Frontal cortex (tissue), 3 donors: ENCODE measurements at regions not wholly inside any gene's neighbourhood (a gene's known extent, or its start where the extent isn't known, plus 50 kb on each side); places are given as distances from the start of the nearest gene placed in this dataset.

Experiments
- DNase-seq, 2 donors: peaks; one replicate each; pipeline ENCODE4 v3.0.0; 2012; ENCODE audit warnings: low spot score in 2 of 2
- FAIRE-seq: peaks from 2 replicates; lab custom pipeline; 2012; peaks lifted over from hg19 to GRCh38; lab: Jason Lieb, UNC
- donor health status: control.
- donor health status: control.
- donor health status: control.

DNA sequence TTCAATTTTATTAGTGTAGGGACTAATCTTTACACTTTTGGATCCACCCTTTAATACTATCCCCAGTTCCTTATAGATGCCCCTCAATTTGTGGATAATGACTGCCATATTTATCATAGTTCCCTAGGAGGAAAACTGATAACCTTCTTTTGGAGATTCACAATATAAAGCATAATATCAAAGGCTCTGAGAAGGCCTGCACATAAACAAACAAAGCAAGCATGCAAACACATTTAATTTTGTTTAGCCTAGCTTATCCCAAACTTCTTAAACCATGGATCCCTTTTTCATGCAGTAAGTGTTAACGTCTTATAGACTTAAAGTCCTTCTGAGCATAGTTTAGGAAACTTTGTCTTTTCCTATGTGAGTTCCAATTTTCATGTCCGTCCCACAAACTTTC is 290.4 kb upstream of the TBX3 start:
- DNase-seq (no peak), FAIRE-seq (no peak)

DNA sequence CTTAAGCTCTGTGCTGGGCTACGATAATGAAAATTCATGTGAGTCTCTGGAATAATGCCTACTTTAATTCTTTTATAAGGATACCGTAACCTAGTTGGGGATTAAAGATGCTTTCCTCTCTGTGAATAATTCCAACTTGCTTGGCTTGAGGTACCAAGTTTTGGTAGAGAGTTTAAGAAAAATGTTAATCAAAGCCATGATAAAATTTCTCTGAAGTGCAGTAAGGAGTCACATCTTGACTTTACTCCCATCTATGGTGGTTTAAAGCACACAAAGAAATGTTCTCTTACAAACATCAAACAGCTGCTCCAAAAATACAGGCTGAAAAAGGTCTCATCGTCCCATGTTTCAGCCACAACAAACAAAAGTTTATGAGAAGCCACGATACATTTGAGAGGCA is 284.8 kb upstream of the TBX3 start:
- no peak for FAIRE-seq

DNA sequence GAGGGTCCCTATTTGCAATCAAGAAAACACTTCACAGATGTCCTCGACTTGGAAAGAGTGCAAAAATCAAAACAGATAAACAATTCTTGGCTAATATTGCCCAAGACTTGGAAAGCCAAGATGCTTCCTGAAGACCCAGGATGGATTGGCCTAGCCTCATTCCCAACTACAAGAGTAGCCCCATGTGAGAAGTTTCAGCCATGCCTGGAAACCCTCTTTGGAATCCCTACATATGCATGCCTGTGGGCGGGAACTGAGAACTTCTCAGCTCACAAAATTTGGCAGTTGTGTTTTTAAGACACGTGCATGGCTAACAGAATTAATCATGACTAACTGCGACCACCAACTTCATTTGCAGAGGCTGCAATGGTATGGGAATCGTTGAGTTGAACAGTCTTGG is 283.2 kb upstream of the TBX3 start:
- no peak for FAIRE-seq
- no peak for DNase-seq

More for the DNA sequence above, 284.8 kb upstream of the TBX3 start:
- DNase-seq, result no peak

DNA sequence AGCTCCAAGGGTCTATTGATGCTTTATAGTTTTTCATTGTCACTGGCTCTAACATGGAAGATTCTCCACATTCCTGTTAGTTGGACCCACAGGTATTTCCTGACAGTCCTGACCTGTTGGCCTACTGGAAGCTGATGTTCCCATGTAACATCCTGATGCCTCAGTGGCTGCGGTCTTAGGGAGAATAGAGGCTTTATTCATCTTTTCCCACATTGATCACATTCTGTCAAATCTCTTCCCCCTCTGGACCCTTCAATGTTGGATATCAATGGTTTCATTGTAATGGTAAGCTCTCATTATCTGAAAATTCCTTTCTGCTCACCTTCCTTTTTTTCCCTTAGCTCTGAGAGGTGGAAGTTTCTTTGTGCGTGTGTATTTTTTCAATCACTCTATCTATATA is 280.9 kb upstream of the TBX3 start:
- FAIRE-seq (no peak), DNase-seq (no peak)

DNA sequence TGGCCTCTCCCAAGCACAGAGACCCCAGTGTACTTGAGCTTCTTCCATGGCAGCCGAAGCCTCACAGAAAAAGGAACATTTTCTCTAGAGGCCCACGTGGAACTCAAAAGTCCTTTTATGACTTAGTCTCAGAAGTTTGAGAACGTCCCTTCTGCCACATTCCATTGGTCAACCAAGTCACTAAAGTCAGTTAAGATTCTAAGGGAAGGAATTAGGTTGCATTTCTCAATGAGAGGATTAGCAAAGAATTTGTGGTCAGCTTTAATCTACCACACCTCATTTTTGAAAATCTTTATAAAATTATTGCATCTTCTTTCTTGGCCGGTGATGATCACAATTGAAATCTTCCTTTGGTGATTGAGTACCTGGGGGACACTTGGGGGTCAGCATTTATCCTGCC is 279.9 kb upstream of the TBX3 start:
- FAIRE-seq, result no peak

DNA sequence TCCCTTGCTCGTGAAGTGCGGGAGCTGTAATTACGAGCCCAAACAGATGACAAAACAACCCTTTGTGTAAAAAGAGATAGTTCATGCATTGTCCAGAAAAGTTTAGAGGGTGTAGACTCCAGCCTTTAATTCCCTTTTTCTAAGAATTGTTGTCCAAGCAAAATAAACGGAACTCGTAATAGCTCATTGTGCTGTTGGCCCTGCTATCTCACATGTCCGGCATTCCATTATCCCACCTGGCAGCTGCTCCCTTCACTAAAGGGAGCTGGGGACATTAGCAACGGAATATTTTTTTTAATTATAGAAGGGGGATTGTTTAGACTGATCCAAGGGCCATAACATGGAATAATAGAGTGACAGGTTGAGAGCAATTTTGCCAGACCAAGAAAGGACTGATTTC is 277.5 kb upstream of the TBX3 start:
- DNase-seq (no peak), FAIRE-seq (no peak)

More for the DNA sequence above, 279.9 kb upstream of the TBX3 start:
- no peak for DNase-seq

DNA sequence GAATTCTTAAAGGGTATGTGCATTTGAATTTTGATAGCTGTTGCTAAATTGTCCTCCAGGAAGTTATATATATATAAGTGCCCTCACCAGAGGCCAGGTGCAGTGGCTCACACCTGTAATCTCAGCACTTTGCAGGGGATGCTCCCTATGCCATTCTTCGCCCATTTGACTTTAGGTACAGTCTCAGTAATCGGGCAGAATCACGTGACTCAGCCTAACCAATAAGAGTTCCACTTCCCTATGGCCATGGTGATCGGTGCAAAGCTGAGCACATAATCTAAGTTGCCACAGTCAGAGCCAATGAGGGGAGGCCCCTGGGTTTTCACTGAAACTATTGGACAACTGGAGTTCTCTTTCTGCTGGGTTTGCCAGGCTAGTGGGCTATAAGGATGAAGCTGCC is 274.6 kb upstream of the TBX3 start:
- no peak for DNase-seq
- FAIRE-seq, result no peak

DNA sequence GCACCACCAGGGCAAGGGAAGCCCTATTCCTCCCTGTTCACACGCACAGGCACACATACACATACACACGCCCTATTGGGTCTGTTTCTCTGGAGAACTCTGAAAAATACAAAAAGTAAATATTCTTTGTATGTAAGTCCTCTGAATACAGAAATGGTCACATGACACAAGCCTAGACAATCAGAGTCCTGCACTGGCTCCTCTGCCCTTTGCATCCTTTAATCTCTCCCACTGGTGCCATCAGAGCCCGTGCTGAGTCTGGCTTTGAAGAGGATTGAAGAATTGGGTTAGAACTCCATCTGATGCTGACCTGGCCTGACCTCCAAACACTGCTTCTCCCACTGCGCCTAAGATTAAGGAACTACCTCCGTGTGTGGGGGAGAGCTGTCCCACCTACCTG is 273.2 kb upstream of the TBX3 start:
- FAIRE-seq (no peak), DNase-seq (no peak)

DNA sequence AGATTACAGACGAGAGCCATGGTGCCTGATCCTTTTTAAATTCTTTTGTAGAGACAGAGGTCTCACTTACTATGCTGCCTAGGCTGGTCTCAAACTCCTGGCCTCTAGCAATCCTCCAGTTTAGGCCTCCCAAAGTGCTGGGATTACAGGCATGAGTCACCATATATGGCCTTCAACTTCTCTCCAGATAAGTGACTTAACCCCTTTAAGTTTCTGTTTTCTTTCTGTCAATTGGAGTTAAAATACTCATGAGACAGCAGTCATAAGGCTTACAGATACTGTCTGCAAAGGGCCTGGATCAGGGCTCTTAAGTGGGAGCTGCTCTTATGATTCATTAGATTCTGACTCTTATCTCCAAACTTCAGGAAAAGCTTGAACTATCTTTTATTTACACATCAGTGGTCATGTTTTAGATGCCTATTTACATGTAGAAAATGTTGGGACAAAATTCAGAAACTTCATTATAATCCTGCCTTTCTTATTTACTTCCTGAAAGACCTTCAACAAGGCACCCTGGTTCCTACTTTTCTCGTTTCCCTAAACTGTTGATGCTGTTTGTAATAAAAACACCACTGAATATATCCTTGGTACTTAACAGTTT is 271.5 kb upstream of the TBX3 start:
- no peak for FAIRE-seq
- DNase-seq, result no peak

DNA sequence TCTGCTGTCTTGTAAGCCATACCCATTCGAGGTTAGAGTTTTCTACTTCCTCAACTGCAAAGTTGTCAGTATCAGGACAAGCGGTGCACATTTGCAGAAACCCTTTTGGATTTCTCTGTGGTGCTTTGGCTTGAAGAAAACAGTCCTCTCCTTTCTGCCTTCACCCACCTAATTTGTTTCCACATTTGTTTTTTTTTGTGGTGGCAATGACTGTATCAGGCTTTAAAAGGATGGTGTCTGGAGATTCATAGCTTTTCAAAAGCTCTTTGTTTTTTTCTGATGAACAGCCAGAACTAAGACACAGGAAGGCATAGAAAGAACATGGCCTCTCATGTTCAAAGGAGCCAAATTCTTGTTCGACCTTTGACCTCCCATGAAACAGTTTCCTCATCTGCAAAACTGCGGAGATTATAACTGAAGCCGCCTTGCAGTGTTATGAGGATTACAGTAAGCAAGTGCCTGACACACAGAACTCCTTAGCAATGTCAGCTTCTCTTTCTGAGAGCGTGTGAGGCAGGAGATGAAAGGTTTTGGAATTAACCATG is 270.6 kb upstream of the TBX3 start:
- FAIRE-seq (no peak), DNase-seq (no peak)

DNA sequence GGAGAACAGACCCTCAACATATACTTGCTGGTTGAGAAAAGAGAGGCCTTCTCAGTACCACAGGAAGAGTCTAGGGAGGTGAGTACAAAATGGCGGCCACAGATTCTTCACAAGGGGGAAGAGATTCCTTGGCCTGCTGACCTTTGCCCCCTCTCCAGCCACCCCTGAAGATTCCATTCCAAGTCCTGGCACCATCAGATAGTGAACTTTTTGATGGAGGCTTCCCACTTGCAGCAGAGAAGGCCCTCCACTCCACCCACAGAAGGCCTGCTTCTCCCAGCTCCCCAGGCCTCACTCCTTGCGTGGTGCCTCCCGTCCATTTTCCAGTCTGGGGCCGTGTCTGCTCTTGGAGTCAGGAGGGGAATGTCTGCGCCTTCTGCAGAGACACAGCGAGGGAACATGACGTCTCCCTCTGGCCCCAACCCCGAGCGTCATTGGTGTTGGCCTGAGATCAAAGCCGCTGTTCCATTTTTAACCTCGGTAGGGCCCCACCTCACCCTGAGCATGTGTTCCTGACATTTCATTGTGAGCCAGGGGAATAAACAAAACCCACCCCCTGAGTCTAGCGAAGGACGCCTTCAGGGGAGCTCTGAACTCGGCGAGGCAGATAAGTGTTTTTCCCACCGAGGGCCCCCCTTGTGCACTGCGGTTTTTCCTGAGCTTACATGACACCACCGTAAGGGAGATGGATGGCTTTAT is 268.7 kb upstream of the TBX3 start:
- FAIRE-seq (no peak), DNase-seq (peak in 1 of 2 donors; percentile 12)

DNA sequence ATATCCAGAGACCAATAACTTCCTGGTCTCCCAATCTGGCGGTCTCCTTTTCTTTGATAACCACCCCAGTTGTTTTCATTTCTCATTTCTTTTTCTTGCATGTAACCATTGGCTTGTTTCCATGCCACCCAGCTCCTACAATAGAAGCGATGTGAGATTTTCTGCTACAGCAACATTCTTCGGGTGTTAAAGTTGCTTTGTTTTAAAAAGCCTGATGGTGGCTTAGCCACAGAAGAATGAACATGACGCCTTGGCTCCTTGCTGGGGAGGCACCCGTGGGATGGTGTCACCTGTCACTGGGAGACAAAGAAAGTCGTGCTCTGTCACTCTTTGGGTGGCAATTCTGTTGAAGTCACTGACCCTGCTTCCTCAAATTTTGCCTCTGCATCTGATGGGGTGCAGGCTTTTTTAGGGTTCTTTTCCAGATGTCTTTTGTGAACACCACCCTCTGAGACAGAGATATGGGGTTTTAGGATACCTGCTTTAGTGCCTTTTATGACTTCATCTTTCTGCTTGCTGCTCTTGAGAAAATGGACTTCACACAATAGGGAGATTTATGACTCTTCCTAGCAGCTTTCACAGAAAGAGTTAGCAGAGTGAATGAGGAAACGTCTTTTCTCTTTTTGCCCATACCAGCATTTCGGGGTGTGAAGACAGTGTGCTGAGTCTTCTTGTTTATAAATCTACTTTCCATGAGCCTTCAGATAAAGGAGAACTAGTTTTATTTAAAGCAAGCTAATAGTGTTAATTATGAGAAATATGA is 265.3 kb upstream of the TBX3 start:
- DNase-seq (no peak), FAIRE-seq (no peak)

DNA sequence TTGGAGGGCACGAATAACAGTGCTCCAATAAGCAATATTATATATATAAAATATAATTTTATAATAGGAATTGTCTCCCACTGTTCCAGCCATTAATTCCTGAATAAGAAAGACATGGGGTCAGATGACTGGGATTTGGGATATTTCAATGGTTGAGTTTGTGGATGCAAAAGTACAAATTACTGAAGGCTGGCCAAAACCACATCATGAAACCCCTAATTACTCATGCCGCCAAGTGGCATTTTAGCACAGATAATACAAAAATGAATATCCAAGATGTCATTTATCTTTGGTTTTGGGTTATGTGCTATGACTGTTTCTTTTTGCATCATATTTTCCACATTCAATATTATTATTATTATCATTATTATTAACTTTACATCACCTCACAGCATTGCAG is 261.4 kb upstream of the TBX3 start:
- DNase-seq (no peak), FAIRE-seq (no peak)

DNA sequence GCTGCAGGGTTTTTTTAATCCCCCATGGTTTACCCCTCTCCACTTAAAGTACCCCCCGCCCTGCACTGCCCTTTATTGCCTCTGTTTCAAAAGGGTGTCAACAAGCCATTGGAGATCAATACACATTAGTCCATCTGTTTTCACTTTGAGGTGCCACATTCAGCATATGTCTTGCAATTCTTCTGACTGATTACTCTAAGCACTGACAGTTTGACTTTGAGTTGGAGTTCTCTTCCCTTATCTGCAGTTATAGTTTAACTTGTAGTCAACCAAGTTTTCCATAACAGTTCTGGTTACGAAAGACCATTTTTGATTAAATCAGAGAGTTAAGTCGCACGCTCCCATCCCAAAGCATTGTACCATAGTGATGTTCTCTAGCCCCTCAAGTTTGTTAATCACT is 260.8 kb upstream of the TBX3 start:
- FAIRE-seq, result no peak
- DNase-seq, result no peak

DNA sequence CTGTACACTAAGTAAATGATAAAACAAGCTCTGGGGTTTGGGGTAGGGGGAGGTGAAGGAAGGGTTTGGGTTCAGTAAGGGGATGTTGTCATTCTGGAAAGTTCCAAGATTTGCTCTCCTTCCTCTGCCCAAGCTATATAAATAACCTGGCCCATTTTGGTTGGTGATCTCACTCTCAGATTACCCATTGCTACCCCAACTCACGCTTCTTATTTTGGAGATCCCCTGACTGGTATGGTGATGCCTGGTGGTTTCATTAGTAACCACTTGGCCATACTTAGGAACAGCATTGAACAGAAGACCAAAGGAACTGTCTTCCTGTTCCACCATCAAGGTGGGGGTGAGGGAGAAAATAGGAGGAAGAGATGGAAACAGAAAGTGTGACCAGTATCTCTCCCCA is 259.6 kb upstream of the TBX3 start:
- no peak for FAIRE-seq

DNA sequence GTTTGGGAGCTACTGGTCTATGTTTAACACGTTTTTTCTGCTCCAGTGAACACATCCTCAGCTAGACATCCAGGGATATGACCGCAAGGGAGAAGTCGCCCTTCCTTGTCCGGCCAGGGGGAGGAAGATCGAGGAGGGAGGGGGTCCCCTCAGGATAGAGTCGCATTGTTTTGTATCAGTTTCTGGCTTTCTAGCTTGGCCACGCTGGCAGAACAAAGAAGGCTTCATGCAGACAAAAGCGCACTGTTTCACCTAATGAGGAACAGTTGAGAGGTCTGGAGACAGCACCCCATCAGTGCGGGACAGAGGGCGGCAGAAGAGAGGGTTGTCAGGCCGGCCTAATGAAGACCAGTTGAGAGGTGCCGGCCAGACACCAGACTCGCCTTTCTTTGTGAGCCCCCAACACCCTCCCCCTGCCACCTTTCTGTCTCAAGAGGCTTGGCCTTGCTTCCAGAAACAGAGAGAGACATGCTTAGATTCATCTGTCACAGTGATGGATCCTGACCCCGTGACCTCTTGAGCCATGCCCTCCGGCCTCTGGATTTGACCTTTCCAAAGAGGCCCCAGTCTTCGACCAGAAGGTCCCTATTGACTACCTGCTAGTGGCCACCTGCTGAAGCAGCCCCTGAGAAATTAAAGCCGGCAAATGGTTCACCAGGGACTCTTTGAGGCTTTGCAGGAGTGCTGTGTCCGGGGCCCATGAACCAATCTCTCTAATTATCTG is 254.7 kb upstream of the TBX3 start:
- peak in 1 of 2 donors; percentile 22 for DNase-seq
- FAIRE-seq, result no peak

More for the DNA sequence above, 259.6 kb upstream of the TBX3 start:
- no peak for DNase-seq

DNA sequence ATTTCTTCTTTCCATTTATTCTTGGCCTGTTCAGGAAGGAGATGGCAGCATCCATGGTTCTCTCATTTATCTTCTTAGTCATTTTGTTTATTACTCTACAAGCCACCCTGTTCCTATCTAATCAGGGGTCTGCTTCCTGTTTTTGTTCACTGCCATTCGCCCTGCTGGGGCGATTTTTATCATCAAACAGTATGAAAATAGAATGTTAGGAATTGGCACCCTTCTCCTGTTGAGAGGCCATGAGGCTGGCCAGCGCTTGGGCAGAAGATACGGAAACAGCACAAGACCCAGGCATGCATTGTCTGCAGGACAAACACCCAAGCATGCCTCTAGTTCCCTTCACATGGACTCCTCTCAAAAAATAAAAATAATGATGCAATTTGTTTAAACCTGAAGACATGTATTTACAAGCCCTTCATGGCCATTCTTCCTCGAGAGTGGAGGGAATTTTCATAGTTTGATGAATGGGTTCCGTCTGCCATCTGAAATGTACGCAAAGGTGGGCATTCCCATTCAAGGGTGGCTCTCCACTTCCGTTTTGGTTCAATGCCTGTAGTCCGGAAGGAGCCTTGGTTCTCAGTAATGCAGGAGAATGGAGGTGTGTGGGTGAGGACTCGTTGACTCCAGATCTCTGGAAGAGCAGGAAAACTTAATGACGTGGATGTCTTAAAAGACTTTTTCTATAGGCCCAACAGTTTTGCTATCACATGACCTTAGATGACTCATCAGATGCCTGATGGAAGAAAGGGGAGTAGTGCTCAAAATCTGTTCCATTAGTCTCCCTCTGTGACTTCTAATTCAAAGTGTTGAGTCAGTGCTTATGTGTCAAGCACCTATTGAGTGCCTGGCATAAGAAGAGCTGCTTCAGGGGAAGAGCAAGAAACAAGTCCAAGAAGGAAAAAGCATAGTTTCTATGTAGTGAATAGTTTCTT is 252.4 kb upstream of the TBX3 start:
- FAIRE-seq, result no peak

DNA sequence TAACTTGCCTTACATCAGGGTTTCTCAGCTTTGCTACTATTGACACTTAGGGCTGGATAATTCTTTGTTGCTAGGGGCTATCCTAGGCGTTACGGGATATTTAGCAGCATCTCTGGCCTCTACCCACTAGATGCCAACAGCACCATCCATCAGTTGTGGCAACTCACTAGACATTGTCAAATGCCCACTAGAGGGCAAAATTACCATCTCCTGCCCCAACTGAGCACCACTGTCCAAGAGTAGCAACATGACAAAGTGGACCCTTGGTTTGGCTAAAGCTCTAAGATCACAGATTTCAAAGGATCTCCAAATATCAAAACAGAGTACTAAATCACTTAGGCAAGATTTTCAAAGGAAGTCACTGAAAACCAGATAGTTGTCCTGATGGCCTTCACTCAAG is 251.7 kb upstream of the TBX3 start:
- no peak for FAIRE-seq
- DNase-seq, result no peak

More for the DNA sequence above, 252.4 kb upstream of the TBX3 start:
- no peak for DNase-seq

DNA sequence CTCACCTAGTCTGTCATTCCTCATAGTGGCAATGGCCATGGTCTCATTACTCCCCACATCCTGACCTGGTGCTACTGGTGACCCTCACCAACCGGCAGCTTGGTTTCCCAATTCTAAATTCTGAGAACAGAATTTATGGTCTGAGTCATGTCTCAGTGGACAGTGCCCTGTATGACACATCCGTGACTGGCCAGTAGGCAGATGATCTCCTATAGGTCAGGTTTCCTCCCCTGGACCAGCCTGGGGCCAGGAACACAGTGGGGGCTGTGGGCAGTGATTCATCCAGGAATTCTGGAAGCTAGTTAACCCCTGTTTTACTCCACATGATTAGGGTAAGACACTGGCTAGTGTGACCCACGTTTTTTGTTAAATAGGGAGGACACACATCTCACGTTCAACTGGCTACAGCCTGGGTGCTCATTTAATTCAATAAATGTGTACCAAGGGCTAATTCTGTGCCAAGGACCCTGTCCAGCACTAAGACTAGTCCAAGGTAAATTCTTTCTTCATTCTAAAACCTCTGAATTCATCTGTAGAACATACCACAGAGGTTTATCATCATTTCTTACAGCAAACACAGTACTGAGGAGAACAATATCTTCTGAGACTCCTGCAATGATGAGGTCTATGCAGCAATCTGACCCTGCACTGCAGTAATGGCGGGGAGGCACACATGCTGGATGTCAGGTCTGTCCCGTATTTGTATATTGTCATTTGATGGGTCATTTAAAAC is 249.6 kb upstream of the TBX3 start:
- DNase-seq (no peak), FAIRE-seq (no peak)
